Small intestine (tissue), 7 donors: ENCODE measurements at regions not wholly inside any gene's neighbourhood (a gene's known extent, or its start where the extent isn't known, plus 50 kb on each side); places are given as distances from the start of the nearest gene placed in this dataset.

Experiments
- DNase-seq, 2 donors: peaks; one replicate each; pipeline versions ENCODE4 v3.0.0 to v3.0.0-alpha.2; 2013
- FAIRE-seq: peaks from 2 replicates; lab custom pipeline; 2012; peaks lifted over from hg19 to GRCh38; lab: Jason Lieb, UNC
- H3K27ac ChIP-seq, 3 donors: one replicate each; pipeline ENCODE4 v1.5.1; 2013; ENCODE audit warnings: low read length in 2 of 3, mild to moderate bottlenecking in 2 of 3, control low read depth in 1 of 3, inconsistent platforms in 1 of 3, low read depth in 1 of 3, moderate library complexity in 1 of 3
- H3K27me3 ChIP-seq, 3 donors: one replicate each; pipeline ENCODE4 v1.6.1; 2013; ENCODE audit warnings: low read length in 3 of 3, inconsistent platforms in 1 of 3; ENCODE audit not compliant: control insufficient read depth in 3 of 3, insufficient read depth in 3 of 3
- H3K36me3 ChIP-seq, 3 donors: one replicate each; pipeline ENCODE4 v1.6.1; 2013; ENCODE audit warnings: low read length in 3 of 3, inconsistent platforms in 1 of 3, low read depth in 1 of 3, mild to moderate bottlenecking in 1 of 3, moderate library complexity in 1 of 3; ENCODE audit not compliant: control insufficient read depth in 3 of 3, insufficient read depth in 2 of 3
- H3K4me1 ChIP-seq, 3 donors: one replicate each; pipeline ENCODE4 v1.6.1; 2013; ENCODE audit warnings: low read length in 2 of 3, inconsistent platforms in 1 of 3, low read depth in 1 of 3, mild to moderate bottlenecking in 1 of 3, moderate library complexity in 1 of 3; ENCODE audit not compliant: control insufficient read depth in 3 of 3, insufficient read depth in 2 of 3
- H3K4me3 ChIP-seq, 3 donors: one replicate each; pipeline ENCODE4 v1.5.1; 2013; ENCODE audit warnings: low read length in 3 of 3, control low read depth in 1 of 3, inconsistent platforms in 1 of 3, low read depth in 1 of 3, mild to moderate bottlenecking in 1 of 3, moderate library complexity in 1 of 3
- H3K9me3 ChIP-seq, 2 donors: one replicate each; pipeline ENCODE4 v1.6.1; 2013; ENCODE audit warnings: low read depth in 1 of 2, low read length in 1 of 2; ENCODE audit not compliant: control insufficient read depth in 2 of 2, insufficient read depth in 1 of 2
- WGBS, 3 donors: extraction: QIAGEN DNeasy Blood & Tissue Kit; methylation state at CpG; one replicate each; pipeline ENCODE4 v1.1.7; 2013; 5-methylcytosine and 5-hydroxymethylcytosine counted together
- donor health status: healthy with polysubstance abuse.
- donor health status: control.
- donor health status: control.
- donor health status: Bipolar disorder and iron deficiency.
- donor health status: healthy.

GRCh38 chr2:234835738-234836137 is 116.1 kb upstream of the SH3BP4 start:
- Histone ChIP-seq H3K9me3 (no peaks in the 10 kb centered on the region), H3K27ac (no peak overlapping the region), H3K36me3 (no peaks in the 10 kb centered on the region), H3K4me3 (no peak overlapping the region), H3K4me1 (peaks cover 0 to 4% (median 2%) of the 10 kb centered on the region in 3 donors), H3K27me3 (no peaks in the 10 kb centered on the region)
- FAIRE-seq = no peak
- WGBS, 3 donors = 87 to 92% (median 88%) methylated on average over 4 of the region's 4 CpGs
- DNase-seq = no peak

GRCh38 chr2:234834228-234834923 is 117.4 kb upstream of the SH3BP4 start:
- H3K27me3 ChIP-seq = no peaks in the 10 kb centered on the region
- H3K9me3 ChIP-seq = no peaks in the 10 kb centered on the region
- WGBS, 3 donors = 86 to 90% (median 89%) methylated on average over 7 of the region's 7 CpGs
- H3K27ac ChIP-seq = no peak overlapping the region
- DNase-seq (no peak), FAIRE-seq (no peak)
- H3K36me3 ChIP-seq = no peaks in the 10 kb centered on the region
- H3K4me1 ChIP-seq = no peaks in the 10 kb centered on the region
- no peak overlapping the region for H3K4me3 ChIP-seq

GRCh38 chr2:234830853-234831252 is 121.0 kb upstream of the SH3BP4 start:
- peaks cover 0 to 8% (median 2%) of the 10 kb centered on the region in 3 donors for H3K4me1 ChIP-seq
- H3K27ac ChIP-seq = no peak overlapping the region
- DNase-seq = no peak
- FAIRE-seq = no peak
- WGBS, 3 donors = 75 to 79% (median 76%) methylated on average over 2 of the region's 2 CpGs
- no peaks in the 10 kb centered on the region for H3K9me3 ChIP-seq
- no peak overlapping the region for H3K4me3 ChIP-seq
- no peaks in the 10 kb centered on the region for H3K27me3 ChIP-seq
- H3K36me3 ChIP-seq = no peaks in the 10 kb centered on the region

- H3K36me3 ChIP-seq = no peaks in the 10 kb centered on the region
- peaks cover 0 to 8% (median 2%) of the 10 kb centered on the region in 3 donors for H3K4me1 ChIP-seq
- WGBS, 3 donors = 86 to 88% (median 86%) methylated on average over 4 of the region's 4 CpGs
- DNase-seq (no peak), FAIRE-seq (no peak)
- no peaks in the 10 kb centered on the region for H3K27me3 ChIP-seq
- H3K4me3 ChIP-seq = no peak overlapping the region
- no peaks in the 10 kb centered on the region for H3K9me3 ChIP-seq
- no peak overlapping the region for H3K27ac ChIP-seq
Observed at GRCh38 chr2:234829074-234829455, 122.8 kb upstream of the SH3BP4 start.

GRCh38 chr2:234828382-234829073 is 123.3 kb upstream of the SH3BP4 start:
- FAIRE-seq (no peak), DNase-seq (peak in 1 of 2 donors; percentile 7)
- no peak overlapping the region for H3K4me3 ChIP-seq
- no peaks in the 10 kb centered on the region for H3K36me3 ChIP-seq
- no peaks in the 10 kb centered on the region for H3K9me3 ChIP-seq
- H3K4me1 ChIP-seq = peaks cover 0 to 8% (median 2%) of the 10 kb centered on the region in 3 donors
- no peaks in the 10 kb centered on the region for H3K27me3 ChIP-seq
- WGBS, 3 donors = 83 to 89% (median 88%) methylated on average over 10 of the region's 10 CpGs
- H3K27ac ChIP-seq = peak overlapping the region in 1 of 3 donors; percentile 8

GRCh38 chr2:234827096-234827860 is 124.5 kb upstream of the SH3BP4 start:
- H3K36me3 ChIP-seq = no peaks in the 10 kb centered on the region
- no peak overlapping the region for H3K27ac ChIP-seq
- no peaks in the 10 kb centered on the region for H3K9me3 ChIP-seq
- H3K27me3 ChIP-seq = no peaks in the 10 kb centered on the region
- DNase-seq (peak in 1 of 2 donors; percentile 85), FAIRE-seq (no peak)
- 76 to 96% (median 77%) methylated on average over 2 of the region's 2 CpGs for WGBS, 3 donors
- H3K4me1 ChIP-seq = peaks cover 0 to 8% (median 2%) of the 10 kb centered on the region in 3 donors
- H3K4me3 ChIP-seq = no peak overlapping the region

- Histone ChIP-seq H3K27me3 (no peaks in the 10 kb centered on the region), H3K9me3 (no peaks in the 10 kb centered on the region), H3K4me3 (no peak overlapping the region), H3K27ac (no peak overlapping the region), H3K36me3 (no peaks in the 10 kb centered on the region), H3K4me1 (peaks cover 0 to 8% (median 2%) of the 10 kb centered on the region in 3 donors)
- FAIRE-seq = no peak
- no peak for DNase-seq
- WGBS, 3 donors = 91 to 94% (median 92%) methylated on average over 5 of the region's 5 CpGs
Observed at GRCh38 chr2:234826681-234827080, 125.1 kb upstream of the SH3BP4 start.

- FAIRE-seq = no peak
Observed at GRCh38 chr2:234825616-234826015, 126.2 kb upstream of the SH3BP4 start.

More at GRCh38 chr2:234825616-234826015, 126.2 kb upstream of the SH3BP4 start:
- H3K4me3 ChIP-seq = no peak overlapping the region
- peaks cover 0 to 8% (median 2%) of the 10 kb centered on the region in 3 donors for H3K4me1 ChIP-seq
- DNase-seq = no peak
- no peaks in the 10 kb centered on the region for H3K27me3 ChIP-seq
- no peaks in the 10 kb centered on the region for H3K36me3 ChIP-seq
- H3K9me3 ChIP-seq = no peaks in the 10 kb centered on the region
- 70 to 88% (median 72%) methylated on average over 5 of the region's 5 CpGs for WGBS, 3 donors
- H3K27ac ChIP-seq = no peak overlapping the region
